Epithelial cell of esophagus (primary cell): ENCODE measurements at regions not wholly inside any gene's neighbourhood (a gene's known extent, or its start where the extent isn't known, plus 50 kb on each side); places are given as distances from the start of the nearest gene placed in this dataset.

Source experiments
- DNase-seq: peaks from one replicate; pipeline ENCODE4 v3.0.0; 2010; ENCODE audit warnings: low read depth
- H3K4me3 ChIP-seq: 2 replicates; pipeline ENCODE4 v1.5.1; 2011; ENCODE audit warnings: mild to moderate bottlenecking, low read length, control low read depth
- TF ChIP-seq, protein P1 (sequence below): IDR thresholded peaks from 2 replicates; pipeline ENCODE4 v1.5.1; 2011; ENCODE audit warnings: low read depth, mild to moderate bottlenecking, low read length, control low read depth, inconsistent platforms; ENCODE audit not compliant: insufficient read depth; ENCODE audit errors: missing control alignments

DNA sequence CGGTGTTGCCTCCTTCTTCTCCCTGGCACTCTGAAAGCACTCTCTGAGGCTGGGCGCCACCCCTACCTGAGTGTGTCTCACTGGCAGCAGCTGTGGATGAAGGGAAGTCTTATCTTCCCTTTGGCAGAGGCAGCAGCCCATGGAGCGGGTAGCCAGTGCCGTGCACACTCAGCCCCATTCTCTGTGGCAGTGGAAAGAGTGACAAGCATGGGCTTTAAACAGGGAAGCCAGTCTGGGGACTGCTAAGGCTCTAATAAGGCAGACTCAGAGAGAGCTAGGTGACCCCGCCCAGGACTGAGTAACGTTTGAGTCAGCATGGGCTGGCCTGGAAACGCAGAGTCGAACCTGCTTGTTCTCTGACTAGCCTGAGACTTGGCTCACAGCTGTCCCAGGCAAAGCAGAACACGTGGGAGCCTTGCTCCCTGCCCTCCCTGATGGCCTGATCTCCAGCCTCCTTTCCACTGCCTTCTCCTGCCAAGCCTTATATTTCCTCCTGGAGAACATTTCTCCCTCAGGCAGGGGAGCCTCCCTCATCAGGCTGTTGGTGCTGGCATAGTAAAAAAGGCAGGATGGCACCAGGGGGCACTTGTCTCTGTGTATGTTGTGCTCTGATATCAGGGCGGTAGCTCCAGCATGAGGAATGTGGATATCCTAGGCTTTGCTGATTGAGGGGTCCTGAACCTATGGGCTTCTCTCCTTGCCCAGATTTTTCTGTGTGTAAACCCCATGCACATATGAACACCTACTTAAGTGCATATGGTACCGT is 93.9 kb upstream of the LGALSL start:
- TF ChIP-seq, protein P1, sequence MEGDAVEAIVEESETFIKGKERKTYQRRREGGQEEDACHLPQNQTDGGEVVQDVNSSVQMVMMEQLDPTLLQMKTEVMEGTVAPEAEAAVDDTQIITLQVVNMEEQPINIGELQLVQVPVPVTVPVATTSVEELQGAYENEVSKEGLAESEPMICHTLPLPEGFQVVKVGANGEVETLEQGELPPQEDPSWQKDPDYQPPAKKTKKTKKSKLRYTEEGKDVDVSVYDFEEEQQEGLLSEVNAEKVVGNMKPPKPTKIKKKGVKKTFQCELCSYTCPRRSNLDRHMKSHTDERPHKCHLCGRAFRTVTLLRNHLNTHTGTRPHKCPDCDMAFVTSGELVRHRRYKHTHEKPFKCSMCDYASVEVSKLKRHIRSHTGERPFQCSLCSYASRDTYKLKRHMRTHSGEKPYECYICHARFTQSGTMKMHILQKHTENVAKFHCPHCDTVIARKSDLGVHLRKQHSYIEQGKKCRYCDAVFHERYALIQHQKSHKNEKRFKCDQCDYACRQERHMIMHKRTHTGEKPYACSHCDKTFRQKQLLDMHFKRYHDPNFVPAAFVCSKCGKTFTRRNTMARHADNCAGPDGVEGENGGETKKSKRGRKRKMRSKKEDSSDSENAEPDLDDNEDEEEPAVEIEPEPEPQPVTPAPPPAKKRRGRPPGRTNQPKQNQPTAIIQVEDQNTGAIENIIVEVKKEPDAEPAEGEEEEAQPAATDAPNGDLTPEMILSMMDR: peak; percentile 21
- DNase-seq: peak; percentile 99
- no peak overlapping the region for H3K4me3 ChIP-seq

DNA sequence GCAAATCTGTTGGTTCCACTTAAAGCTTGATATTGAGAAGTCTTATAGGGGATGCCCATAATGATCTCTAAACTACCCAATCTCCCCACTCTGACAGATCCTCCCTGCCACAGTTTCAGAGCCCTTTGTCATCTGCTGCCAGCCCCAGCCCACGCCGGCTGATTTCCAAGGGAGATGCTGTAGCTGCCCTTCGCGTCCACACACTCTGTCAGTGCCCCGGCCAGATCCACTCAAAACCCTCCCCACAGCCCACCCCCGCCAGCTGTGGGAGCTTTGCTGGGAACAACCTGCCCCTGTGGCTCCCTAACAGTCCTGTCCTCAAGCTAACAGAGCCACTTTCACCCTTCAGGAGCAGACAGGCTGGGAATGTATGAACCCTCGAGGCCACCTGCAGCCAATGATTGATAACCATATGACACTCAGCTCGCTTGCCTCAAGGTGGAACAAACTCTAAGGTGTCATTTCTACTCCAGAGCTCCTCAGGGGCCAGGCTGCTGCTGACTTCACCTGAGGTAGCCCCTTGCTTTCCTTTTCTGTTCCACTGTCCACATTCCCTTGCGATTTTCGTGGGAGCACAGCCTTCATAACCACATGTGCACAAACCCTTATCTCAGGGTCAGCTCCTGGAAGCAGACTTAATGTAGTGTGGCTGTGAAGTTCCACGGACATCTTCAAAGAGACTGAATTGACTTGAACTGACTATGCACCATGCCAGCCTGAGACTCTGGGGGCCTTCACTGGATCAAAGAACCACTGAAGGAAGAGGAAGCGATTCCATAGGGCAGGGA is 92.6 kb upstream of the LGALSL start:
- no peak overlapping the region for H3K4me3 ChIP-seq
- DNase-seq: no peak
- TF ChIP-seq, protein P1: no peak

DNA sequence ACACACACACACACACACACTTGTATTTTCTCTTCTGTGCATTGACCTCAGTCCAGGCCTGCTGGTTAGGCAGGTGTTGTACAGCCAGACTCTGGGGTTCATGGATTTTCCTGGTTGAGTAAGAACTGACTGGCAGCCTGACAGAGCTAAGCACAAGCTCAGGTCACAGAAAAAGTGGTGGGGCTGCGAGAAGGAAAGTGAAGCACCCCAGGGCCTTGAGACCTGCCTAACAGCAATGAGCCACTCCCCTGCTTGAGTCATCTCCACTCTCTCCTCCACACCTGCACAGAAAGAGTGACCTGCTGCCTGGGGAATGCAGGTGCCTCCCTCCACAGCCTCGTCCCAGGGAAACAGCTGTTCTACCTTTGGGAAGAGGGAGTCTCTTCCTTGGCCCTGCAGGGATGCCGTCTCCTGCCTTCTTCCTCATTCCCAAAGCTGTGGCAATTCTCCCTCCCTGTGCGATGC is 91.4 kb upstream of the LGALSL start:
- TF ChIP-seq, protein P1: peak; percentile 20
- peak; percentile 100 for DNase-seq
- no peak overlapping the region for H3K4me3 ChIP-seq

DNA sequence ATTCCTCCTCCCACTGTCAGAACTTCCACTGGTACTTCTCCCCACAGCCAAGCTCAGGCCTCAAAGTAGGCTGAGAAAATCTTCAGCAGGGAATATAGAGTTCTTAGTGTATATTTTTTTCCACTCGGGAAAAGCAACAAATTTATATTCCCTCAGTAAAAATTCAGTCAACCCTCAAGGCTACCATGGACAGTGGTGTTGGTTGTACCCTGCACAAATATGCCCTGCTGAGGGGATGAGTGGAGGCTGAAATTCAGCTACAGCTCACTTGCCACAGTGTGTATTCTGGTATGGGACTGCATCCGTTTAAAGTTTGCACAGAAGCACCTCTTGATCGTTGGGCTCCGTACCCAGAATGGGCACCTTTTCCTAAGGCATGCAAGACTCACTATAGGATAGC is 90.8 kb upstream of the LGALSL start:
- no peak for DNase-seq
- TF ChIP-seq, protein P1: no peak
- no peak overlapping the region for H3K4me3 ChIP-seq

DNA sequence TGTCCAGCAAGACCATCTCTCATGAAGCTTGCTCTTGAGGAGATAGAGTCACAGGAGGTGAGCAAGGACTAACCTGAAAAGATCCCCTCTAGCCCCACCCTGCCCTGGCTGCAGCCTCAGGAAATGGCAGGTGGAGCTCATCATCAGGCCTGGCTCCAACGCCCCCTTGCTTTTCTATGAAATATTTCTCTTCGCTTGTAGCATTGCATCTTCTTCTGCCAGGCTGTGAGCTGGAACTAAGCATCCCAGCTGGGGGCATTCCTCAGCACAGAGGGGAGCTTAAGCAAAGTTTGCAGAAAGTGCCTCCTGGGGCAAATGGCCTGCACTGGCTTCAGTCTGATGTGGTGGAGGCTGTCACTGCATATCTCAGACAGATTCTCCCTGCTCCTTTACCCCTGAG is 90.1 kb upstream of the LGALSL start:
- no peak overlapping the region for H3K4me3 ChIP-seq
- DNase-seq: no peak
- TF ChIP-seq, protein P1: no peak

DNA sequence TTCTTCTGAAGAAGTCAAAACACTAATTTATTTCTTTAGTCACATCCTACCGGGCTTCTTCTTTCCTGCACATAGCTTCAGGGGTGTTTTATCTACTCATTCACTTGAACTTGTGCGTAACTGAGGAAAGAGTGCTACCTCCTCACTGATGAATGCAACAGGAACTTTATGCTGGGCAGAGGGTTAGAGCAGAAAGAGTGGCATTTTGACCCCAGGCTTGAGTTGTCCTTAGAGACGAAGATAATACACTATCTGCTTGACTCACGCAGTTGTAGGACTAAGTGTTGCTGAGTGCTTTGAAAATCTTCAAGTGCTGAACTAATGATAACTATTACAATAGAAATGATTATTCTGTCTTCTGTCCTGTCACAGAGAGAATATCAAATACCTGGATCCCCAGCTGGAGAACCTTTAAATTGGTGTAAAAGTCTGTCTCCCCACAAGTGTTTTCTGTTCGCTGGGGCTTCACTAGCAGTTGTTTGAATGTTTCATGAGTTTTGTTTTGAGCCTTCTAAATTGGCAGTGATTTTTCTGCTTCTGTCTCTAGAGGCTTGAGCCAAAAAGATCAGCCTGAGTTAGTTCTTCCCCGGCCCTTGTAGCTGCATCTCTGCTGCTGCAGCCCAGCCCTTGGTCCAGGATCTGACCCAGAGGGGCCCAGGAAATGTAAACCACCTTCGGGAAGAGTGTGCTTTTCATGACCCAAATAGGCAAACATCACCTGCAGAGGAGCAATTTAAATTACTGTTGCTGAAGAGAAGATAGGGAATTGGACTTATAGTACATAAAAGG is 86.3 kb upstream of the LGALSL start:
- TF ChIP-seq, protein P1: no peak
- DNase-seq: no peak
- H3K4me3 ChIP-seq: no peak overlapping the region
